Fibroblast of the aortic adventitia (primary cell): ENCODE measurements at regions not wholly inside any gene's neighbourhood (a gene's known extent, or its start where the extent isn't known, plus 50 kb on each side); places are given as distances from the start of the nearest gene placed in this dataset.
"Not testable (repeated sequence)": the region's sequence is repeated elsewhere in the genome, so short reads cannot be mapped to it uniquely, and the experiment has no call there.

ENCODE experiments used
- DNase-seq: peaks from one replicate; pipeline ENCODE4 v3.0.0-alpha.2; 2010; ENCODE audit warnings: low read depth
- H3K4me3 ChIP-seq: 2 replicates; pipeline ENCODE4 v1.5.1; 2011; ENCODE audit warnings: low read depth, mild to moderate bottlenecking, control low read depth, low read length, moderate library complexity
- CTCF ChIP-seq: IDR thresholded peaks from 2 replicates; pipeline ENCODE4 v1.5.1; 2011; ENCODE audit warnings: mild to moderate bottlenecking, low read length, control low read depth, inconsistent platforms; ENCODE audit not compliant: insufficient read depth

- TF ChIP-seq CTCF: no peak
- no peak overlapping the region for H3K4me3 ChIP-seq
- DNase-seq: peak; percentile 34
Measured at GRCh38 chr5:112576298-112576925, 157.3 kb upstream of the EPB41L4A start.

DNA sequence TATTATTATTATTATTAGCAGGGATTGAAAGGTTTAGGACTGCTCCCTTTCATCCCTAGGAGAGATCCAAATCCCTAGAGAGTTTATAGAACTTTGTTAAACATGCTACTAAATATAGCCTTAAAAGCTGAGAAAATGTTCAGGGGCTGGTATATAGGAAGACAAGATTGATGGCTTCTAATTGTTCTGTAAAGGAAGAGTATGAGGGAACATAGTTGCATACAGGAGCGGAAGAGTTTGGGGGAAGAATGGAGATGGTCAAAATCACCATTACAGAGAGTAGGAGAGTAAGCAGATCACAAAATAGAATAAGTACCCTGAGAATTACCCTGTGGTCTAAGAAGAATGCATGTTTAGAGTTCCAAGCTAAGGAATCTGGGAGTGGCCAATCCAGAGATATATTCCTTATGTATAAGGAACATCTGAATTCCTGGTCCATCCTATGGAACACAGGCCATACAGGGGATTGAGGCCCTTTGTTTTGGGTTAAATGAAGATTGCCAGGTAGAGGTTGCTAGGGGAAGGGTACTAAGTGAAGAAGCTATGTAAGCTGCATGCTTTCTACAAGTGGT, 158.0 kb upstream of the APC start:
- DNase-seq: no peak
- no peak overlapping the region for H3K4me3 ChIP-seq
- no peak for TF ChIP-seq CTCF

DNA sequence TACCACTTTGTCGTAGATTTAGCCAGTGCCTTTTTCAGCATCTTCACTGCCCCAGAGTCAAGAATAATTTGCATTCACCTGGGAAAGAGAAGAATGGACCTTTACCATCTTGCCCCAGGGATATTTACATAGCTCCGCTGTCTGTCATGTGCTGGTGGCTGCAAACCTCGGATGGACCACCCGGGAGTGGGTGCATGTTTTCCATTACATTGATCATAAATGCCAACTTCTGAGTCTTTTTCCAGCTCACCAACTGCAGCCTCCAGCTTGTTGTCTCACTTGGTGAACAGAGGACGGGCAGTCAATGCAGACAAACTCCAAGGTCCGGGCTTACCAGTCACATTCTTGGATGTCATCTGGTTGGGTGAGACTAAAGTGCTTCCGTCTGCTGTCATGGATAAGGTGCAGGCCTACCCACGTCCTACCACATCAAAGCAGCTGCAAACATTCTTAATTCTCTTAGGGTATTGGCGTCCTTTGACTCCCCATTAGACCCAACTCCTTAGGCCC, 155.8 kb upstream of the APC start:
- DNase-seq: no peak
- TF ChIP-seq CTCF: no peak
- H3K4me3 ChIP-seq: no peak overlapping the region

DNA sequence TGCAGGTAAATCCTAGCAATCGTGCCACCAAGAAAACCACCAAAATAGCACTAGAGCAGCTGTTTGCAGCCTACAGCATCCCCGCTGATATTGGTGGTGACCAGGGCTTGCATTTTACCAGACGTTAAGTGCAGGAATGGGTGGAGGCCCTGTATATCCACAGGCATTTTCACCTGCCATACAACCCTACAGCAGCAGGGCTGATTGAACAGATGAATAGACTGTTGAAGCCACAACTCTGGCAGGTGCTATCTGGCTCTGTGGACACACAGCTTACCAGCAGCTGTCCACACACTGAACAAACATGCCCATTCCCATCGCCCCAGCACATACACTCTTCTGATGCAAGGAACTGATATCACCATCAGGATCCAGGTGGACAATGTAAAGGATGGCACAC, 154.5 kb upstream of the APC start:
- DNase-seq: no peak
- TF ChIP-seq CTCF: no peak
- no peak overlapping the region for H3K4me3 ChIP-seq

DNA sequence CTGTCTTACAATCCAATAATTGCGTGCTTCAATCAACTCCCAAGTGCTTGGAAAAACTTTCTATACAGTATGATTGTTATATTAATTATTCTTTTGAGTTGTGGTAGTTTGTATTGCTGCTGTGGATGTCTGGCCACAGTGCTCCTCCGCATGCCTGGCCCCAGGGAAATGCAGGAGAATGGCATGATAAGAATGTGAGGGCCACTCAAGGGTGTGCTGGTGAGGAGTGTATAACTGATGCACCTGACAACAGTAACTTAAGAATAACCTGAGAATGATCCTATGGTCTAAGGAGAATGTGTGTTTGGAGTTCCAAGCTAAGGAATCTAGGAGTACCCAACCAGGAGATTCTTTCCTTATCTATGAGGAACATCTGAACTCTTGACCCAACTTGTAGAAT, 152.9 kb upstream of the APC start:
- TF ChIP-seq CTCF: no peak

DNA sequence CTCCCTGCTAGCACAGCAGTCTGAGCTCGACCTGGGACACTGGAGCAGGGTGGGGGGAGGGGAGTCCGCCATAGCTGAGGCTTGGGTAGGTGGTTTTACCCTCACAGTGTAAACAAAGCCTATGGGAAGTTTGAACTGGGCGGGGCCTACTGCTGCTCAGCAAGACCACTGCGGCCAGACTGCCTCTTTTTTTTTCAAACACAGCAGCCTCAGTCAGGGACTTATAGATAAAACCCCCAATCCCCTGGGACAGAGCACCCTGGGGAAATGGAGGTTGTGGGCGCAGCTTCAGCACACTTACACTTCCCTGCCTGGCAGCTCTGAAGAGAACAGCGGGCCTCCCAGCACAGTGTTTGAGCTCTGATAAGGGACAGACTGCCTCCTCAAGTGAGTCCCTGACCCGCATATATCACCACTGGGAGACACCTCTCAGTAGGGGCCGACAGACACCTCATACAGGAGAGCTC, 151.1 kb upstream of the APC start:
- no peak for DNase-seq
- TF ChIP-seq CTCF: no peak
- no peak overlapping the region for H3K4me3 ChIP-seq

More for the DNA sequence above, 152.9 kb upstream of the APC start:
- no peak for DNase-seq
- H3K4me3 ChIP-seq: no peak overlapping the region

DNA sequence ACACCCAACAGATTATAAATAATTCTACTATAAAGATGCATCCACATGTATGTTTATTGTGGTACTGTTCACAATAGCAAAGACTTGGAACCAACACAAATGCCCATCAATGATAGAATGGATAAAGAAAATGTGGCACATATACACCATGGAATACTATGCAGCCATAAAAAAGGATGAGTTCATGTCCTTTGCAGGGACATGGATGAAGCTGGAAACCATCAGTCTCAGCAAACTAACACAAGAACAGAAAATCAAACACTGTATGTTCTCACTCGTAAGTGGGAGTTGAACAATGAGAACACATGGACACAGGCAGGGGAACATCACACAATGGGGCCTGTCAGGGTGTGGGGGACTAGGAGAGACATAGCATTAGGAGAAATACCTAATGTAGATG, 146.8 kb upstream of the APC start:
- DNase-seq, H3K4me3 ChIP-seq: not testable (repeated sequence)
